Epithelial cell of prostate (primary cell): ENCODE measurements at regions not wholly inside any gene's neighbourhood (a gene's known extent, or its start where the extent isn't known, plus 50 kb on each side); places are given as distances from the start of the nearest gene placed in this dataset.
"Not testable (repeated sequence)": the region's sequence is repeated elsewhere in the genome, so short reads cannot be mapped to it uniquely, and the experiment has no call there.

ENCODE experiments used
- DNase-seq: peaks from one replicate; pipeline ENCODE4 v3.0.0-alpha.2; 2011; ENCODE audit warnings: low read depth, low spot score
- H3K27ac ChIP-seq: fragments of 450-650 bp; 2 replicates; pipeline ENCODE4 v1.5.1; 2017; ENCODE audit warnings: mild to moderate bottlenecking

GRCh38 chr14:97977651-97978261 is 1180.6 kb downstream of the VRK1 start:
- peak overlapping the region; percentile 66 for H3K27ac ChIP-seq
- DNase-seq = peak; percentile 16

GRCh38 chr14:97978341-97978740 is 1181.2 kb downstream of the VRK1 start:
- peak; percentile 40 for DNase-seq
- peak overlapping the region; percentile 66 for H3K27ac ChIP-seq

DNA sequence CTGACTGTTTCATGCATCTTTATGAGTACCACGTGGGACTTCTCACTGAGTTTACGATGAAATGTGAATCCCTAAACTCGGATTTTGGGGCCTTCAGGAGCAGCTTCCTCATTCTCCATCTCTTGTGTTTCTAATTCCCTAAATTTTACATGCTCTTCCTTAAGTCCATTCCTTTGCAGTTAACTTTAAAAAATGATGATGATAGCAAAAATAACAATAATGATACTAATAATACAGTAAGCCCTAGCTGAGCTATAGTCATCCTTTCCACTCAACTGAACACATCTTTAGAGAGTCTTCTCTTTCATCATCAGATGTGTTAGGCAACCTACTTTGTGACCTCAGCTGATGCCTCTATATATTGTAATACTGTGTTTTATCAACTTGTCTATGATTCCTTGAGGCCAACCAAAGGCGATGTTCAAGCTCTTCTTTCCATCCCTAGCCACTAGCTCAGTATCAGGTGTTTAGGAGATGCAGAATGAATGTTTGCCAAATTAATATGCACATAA is 1196.4 kb downstream of the VRK1 start:
- DNase-seq = no peak
- no peak overlapping the region for H3K27ac ChIP-seq

DNA sequence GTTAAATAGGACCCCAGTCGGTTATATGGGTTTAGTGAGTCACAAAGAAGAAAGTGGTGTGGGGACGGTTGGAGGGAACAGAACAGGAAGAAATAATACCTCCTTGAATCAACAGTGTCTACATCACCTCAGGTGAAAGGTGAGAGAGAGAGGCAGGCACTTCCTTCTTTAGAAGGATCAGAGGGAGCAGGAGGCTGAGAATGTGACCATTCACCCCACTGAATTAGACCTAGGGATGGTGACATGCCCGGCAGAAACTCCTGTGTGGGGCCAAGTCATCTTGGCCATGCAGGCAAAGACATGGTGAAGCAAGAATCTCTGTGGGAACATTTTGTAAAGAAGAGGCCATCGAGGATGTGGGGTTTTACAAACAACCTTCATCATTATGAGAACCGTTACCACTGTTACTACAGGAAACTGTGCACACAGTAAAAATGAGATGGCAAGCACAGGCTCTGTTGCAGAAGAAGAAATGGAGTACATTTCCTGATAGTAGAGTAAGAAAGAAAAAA is 1196.9 kb downstream of the VRK1 start:
- no peak overlapping the region for H3K27ac ChIP-seq
- no peak for DNase-seq

GRCh38 chr14:97995038-97995437 is 1197.9 kb downstream of the VRK1 start:
- DNase-seq = no peak
- H3K27ac ChIP-seq = no peak overlapping the region

GRCh38 chr14:97995531-97995930 is 1198.3 kb downstream of the VRK1 start:
- no peak overlapping the region for H3K27ac ChIP-seq
- DNase-seq = no peak

GRCh38 chr14:98006008-98006407 is 1208.8 kb downstream of the VRK1 start:
- no peak overlapping the region for H3K27ac ChIP-seq
- DNase-seq = no peak

- DNase-seq = peak; percentile 20
- H3K27ac ChIP-seq = no peak overlapping the region
Observed at GRCh38 chr14:98008381-98009113, 1211.4 kb downstream of the VRK1 start.

- peak; percentile 0 for DNase-seq
Observed at GRCh38 chr14:98009177-98009576, 1212.0 kb downstream of the VRK1 start.

GRCh38 chr14:98010784-98011183 is 1213.6 kb downstream of the VRK1 start:
- DNase-seq = no peak
- H3K27ac ChIP-seq = no peak overlapping the region

More at GRCh38 chr14:98009177-98009576, 1212.0 kb downstream of the VRK1 start:
- not testable (repeated sequence) for H3K27ac ChIP-seq

GRCh38 chr14:98014851-98015615 is 1217.9 kb downstream of the VRK1 start:
- no peak overlapping the region for H3K27ac ChIP-seq
- DNase-seq = no peak

DNA sequence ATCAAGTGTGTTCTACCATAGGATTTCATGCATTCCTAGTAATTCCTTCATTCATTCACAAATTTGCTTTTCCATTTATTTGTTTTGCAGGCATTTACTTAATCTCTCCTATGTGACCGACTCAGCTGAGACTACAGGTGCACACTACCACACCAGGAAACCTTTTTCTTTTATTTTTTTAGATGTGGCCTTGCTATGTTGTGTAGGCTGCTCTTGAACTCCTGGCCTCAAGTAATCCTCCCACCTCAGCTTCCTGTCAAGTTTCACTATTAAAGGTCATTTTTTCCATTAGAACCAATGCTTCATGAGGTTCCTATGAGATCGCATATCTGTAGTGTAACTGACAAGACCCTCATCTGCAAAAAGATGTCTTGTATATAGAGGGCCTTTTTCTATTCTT is 1218.7 kb downstream of the VRK1 start:
- no peak overlapping the region for H3K27ac ChIP-seq
- no peak for DNase-seq

DNA sequence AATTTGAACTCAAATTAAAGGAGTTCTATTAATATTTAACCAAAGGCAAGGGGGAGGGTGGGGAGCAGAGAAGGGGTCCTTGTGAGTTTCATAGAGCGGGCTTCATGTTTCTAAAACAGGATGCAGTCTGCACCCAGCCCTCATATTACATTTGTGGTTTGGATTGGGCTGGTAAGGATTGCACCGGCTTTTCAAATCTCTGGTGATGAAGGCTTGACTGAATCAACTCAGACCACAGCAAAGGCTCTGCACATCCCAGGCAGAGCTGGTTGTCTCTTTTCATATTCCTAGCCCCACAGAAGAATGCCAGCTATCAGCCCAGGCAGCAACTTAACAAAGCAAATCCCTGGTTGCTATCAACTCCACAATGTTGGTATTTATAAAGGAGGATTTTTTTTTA is 1221.4 kb downstream of the VRK1 start:
- no peak for DNase-seq
- H3K27ac ChIP-seq = no peak overlapping the region

- DNase-seq = no peak
- no peak overlapping the region for H3K27ac ChIP-seq
Observed at GRCh38 chr14:98022541-98023520, 1225.6 kb downstream of the VRK1 start.

GRCh38 chr14:98028162-98028561 is 1231.0 kb downstream of the VRK1 start:
- DNase-seq = no peak
- no peak overlapping the region for H3K27ac ChIP-seq

DNA sequence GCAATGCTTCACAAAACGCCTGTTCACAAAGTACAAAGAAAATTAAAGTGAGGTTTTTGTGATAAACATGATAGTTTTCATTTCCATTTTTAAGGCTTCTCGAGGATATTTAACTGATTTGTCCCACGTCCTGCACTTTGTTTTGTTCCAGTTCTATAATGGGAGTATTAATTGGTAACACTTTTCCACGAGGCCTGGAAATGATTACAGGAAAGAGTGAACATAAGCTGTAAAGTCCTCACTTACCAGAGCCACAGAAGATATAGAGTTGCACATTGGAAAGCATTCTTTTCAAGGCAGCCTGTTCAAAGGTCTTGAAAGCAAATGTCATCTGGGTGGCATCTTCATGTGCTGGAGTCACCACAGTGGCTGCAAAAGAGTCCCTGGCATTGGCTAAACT is 1236.6 kb downstream of the BCL11B start:
- no peak overlapping the region for H3K27ac ChIP-seq
- DNase-seq = no peak

GRCh38 chr14:98037831-98038230 is 1234.2 kb downstream of the BCL11B start:
- no peak for DNase-seq
- H3K27ac ChIP-seq = no peak overlapping the region

- H3K27ac ChIP-seq = no peak overlapping the region
- no peak for DNase-seq
Observed at GRCh38 chr14:98056946-98057345, 1215.1 kb downstream of the BCL11B start.

DNA sequence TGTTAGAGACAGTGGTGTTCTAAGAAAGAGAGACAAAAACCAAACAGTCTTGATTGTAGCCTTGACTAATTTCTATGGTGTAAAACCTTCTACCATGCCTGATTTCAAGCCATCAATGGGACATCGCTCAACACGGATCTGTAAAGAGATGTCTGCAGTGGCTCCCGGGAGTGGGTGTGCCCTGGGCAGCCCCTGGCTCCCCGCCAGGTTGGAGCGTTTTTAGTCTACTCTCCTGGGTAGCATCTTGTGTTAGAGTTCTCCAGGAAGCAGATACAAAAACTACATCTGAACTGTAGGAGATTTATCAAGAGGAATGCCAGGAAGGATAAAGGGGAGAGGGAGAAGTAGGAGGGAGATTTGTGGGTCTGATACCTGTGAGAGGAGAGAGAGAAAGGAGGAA is 1212.9 kb downstream of the BCL11B start:
- no peak overlapping the region for H3K27ac ChIP-seq
- DNase-seq = no peak

DNA sequence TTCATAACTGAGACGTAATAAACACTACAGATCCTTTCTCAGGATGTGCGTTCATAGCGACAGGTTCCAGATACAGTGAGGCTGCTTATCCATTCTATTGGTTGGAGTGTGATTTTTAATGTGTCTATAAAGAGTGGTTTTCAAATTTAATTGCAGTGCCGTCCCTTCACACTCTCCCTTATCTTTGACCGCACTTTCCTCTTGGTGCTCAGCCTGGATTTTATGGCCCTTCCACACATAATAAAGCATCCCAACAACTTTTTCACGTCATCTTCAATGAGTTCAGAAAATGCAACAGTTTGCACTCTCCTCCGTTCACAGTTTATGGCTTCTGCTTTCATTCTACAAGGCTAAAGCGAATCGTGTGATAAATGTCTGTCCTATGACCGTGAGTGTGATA is 1209.9 kb downstream of the BCL11B start:
- DNase-seq = no peak
- H3K27ac ChIP-seq = no peak overlapping the region
